MCF 10A (cell line): ENCODE measurements at regions not wholly inside any gene's neighbourhood (a gene's known extent, or its start where the extent isn't known, plus 50 kb on each side); places are given as distances from the start of the nearest gene placed in this dataset.
"Not testable (repeated sequence)": the region's sequence is repeated elsewhere in the genome, so short reads cannot be mapped to it uniquely, and the experiment has no call there.

Source experiments
- BruUV-seq: library from RNA; stranded (reverse); fragments of 400-500 nt; replicated peaks from 2 replicates; lab custom pipeline; 2021; lab: Mats Ljungman, UMichigan
- CTCF ChIA-PET: fragments of 300-600 bp; sonication (Branson Sonifier 250); formaldehyde crosslinking; extraction: SDS; loops from one replicate; lab custom pipeline; 2021; ENCODE audit warnings: antibody characterized with exemption, inconsistent platforms; lab: Yijun Ruan, JAX
- POLR2A ChIA-PET: fragments of 300-600, 350-650 bp; sonication (Branson Sonifier 250); formaldehyde crosslinking; extraction: SDS; loops from one replicate; lab custom pipeline; 2020; ENCODE audit warnings: antibody characterized with exemption, inconsistent platforms; lab: Yijun Ruan, JAX
- DNase-seq: peaks from one replicate; pipeline ENCODE4 v3.0.0-alpha.2; 2018; ENCODE audit not compliant: unreplicated experiment
- H3K27ac Mint-ChIP-seq: one replicate; pipeline ENCODE4 v1.8.0; 2022; ENCODE audit warnings: mild to moderate bottlenecking, low read depth, mixed read lengths; ENCODE audit not compliant: unreplicated experiment
- H3K27me3 Mint-ChIP-seq: one replicate; pipeline ENCODE4 v1.8.0; 2022; ENCODE audit warnings: mixed read lengths; ENCODE audit not compliant: insufficient read depth, unreplicated experiment
- H3K36me3 Mint-ChIP-seq: one replicate; pipeline ENCODE4 v1.8.0; 2022; ENCODE audit warnings: mild to moderate bottlenecking, moderate library complexity, mixed read lengths; ENCODE audit not compliant: insufficient read depth, unreplicated experiment
- H3K4me1 Mint-ChIP-seq: one replicate; pipeline ENCODE4 v1.8.0; 2022; ENCODE audit warnings: mixed read lengths; ENCODE audit not compliant: insufficient read depth, unreplicated experiment
- H3K4me3 Mint-ChIP-seq: one replicate; pipeline ENCODE4 v1.8.0; 2022; ENCODE audit warnings: mild to moderate bottlenecking, moderate library complexity, mixed read lengths; ENCODE audit not compliant: unreplicated experiment
- H3K9me3 Mint-ChIP-seq: one replicate; pipeline ENCODE4 v1.8.0; 2022; ENCODE audit warnings: mixed read lengths; ENCODE audit not compliant: unreplicated experiment
- intact Hi-C: fragments of 100-400 bp; cut with micrococcal nuclease; formaldehyde crosslinking; loops from 2 replicates; pipeline ENCODE4 v1.14.1; 2022
- TF ChIP-seq, protein P1 (sequence below): fragments of 200-600 bp; IDR thresholded peaks from one replicate; pipeline ENCODE4 v1.8.0; 2022; ENCODE audit warnings: antibody characterized with exemption, mild to moderate bottlenecking; ENCODE audit not compliant: unreplicated experiment

DNA sequence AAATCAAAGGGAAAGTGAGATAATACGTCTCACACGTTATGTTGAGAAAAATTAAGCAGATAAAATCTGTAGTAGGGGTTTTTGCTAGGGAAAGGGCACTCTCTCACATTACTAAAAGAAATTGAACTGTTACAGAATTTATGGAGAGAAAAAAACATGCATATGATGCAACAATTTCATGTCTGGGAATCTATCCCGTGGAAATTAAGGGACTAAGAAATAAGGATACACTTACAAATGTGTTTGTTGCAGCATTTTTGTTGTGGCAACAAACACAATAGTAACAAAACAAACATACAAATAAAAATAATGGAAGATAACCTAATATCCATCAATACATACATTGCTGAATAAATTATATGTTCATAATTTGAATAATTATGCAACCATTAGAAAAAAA lies 96.3 kb upstream of the ZBED5 start:
- peaks cover 9% of the 10 kb centered on the region for H3K9me3 Mint-ChIP-seq
- no peak for DNase-seq
- no TSS peak for BruUV-seq
- ChIA-PET CTCF (interaction anchor here (1.1 kb wide), 1 partner anchor 161 kb away, joined by 3 read pairs; no protein-coding TSS in a partner anchor), POLR2A (interaction anchor here (0.9 kb wide), 1 partner anchor 50 kb away, joined by 3 read pairs; no protein-coding TSS in a partner anchor)
- no peak overlapping the region for H3K27ac Mint-ChIP-seq
- H3K4me3 Mint-ChIP-seq, result no peak overlapping the region
- peaks cover 22% of the 10 kb centered on the region for H3K27me3 Mint-ChIP-seq
- no peaks in the 10 kb centered on the region for H3K36me3 Mint-ChIP-seq
- H3K4me1 Mint-ChIP-seq, result no peaks in the 10 kb centered on the region
- TF ChIP-seq, protein P1, sequence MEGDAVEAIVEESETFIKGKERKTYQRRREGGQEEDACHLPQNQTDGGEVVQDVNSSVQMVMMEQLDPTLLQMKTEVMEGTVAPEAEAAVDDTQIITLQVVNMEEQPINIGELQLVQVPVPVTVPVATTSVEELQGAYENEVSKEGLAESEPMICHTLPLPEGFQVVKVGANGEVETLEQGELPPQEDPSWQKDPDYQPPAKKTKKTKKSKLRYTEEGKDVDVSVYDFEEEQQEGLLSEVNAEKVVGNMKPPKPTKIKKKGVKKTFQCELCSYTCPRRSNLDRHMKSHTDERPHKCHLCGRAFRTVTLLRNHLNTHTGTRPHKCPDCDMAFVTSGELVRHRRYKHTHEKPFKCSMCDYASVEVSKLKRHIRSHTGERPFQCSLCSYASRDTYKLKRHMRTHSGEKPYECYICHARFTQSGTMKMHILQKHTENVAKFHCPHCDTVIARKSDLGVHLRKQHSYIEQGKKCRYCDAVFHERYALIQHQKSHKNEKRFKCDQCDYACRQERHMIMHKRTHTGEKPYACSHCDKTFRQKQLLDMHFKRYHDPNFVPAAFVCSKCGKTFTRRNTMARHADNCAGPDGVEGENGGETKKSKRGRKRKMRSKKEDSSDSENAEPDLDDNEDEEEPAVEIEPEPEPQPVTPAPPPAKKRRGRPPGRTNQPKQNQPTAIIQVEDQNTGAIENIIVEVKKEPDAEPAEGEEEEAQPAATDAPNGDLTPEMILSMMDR, result no peak
- intact Hi-C loops, result no loop called here

DNA sequence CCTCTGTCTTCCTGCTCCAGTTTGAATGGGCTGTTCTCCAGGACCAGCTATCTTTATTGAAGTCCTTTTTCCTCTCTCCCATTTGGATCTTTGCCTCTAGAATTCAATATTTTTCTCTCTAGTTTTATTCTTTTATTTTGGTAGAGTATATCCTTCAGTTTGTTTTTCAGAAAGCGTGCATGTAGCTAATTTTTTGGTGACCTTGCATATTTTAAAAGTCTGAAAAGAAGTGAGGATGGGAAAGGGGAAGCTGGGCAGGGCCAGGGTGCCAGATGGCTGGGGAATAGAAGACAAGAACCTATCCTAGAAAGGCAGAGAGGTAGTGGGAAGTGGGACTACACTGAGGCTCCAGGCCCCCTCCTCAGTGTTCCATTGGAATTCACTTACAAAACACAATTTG lies 95.0 kb upstream of the ZBED5 start:
- H3K27me3 Mint-ChIP-seq, result peaks cover 25% of the 10 kb centered on the region
- CTCF ChIA-PET, result interaction anchor here (0.6 to 0.8 kb wide), 3 partner anchors 22 to 125 kb away, joined by 3 to 4 read pairs (median 3); no protein-coding TSS in a partner anchor
- no peak overlapping the region for H3K27ac Mint-ChIP-seq

DNA sequence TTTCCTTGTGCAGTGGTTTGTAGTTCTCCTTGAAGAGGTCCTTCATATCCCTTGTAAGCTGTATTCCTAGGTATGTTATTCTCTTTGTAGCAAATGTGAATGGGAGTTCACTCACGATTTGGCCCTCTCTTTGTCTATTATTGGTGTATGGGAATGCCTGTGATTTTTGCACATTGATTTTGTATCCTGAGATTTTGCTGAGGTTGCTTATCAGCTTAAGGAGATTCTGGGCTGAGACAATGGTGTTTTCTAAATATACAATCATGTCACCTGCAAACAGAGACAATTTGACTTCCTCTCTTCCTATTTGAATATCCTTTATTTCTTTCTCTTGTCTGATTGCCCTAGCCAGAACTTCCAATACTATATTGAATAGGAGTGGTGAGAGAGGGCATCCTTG lies 90.1 kb upstream of the ZBED5 start:
- ChIA-PET POLR2A (interaction anchor here (1.2 kb wide), 1 partner anchor 14 kb away, joined by 4 read pairs; no protein-coding TSS in a partner anchor), CTCF (interaction anchor here (0.8 to 1.8 kb wide), 2 partner anchors 14 to 80 kb away, joined by 3 to 5 read pairs; no protein-coding TSS in a partner anchor)
- H3K4me3 Mint-ChIP-seq, H3K27ac Mint-ChIP-seq, DNase-seq, H3K9me3 Mint-ChIP-seq, H3K4me1 Mint-ChIP-seq, BruUV-seq, H3K36me3 Mint-ChIP-seq: not testable (repeated sequence)
- intact Hi-C loops, result loop anchor here (10.0 kb wide), 1 partner anchor 317 kb away; no protein-coding TSS in a partner anchor
- H3K27me3 Mint-ChIP-seq, result peaks cover 25% of the 10 kb centered on the region

More for the DNA sequence above, 95.0 kb upstream of the ZBED5 start:
- intact Hi-C loops, result no loop called here
- TF ChIP-seq, protein P1, result no peak
- Mint-ChIP-seq H3K4me1 (no peaks in the 10 kb centered on the region), H3K36me3 (no peaks in the 10 kb centered on the region), H3K9me3 (peaks cover 8% of the 10 kb centered on the region), H3K4me3 (no peak overlapping the region)
- BruUV-seq, result no TSS peak
- DNase-seq, result no peak
- POLR2A ChIA-PET, result no interaction called here

DNA sequence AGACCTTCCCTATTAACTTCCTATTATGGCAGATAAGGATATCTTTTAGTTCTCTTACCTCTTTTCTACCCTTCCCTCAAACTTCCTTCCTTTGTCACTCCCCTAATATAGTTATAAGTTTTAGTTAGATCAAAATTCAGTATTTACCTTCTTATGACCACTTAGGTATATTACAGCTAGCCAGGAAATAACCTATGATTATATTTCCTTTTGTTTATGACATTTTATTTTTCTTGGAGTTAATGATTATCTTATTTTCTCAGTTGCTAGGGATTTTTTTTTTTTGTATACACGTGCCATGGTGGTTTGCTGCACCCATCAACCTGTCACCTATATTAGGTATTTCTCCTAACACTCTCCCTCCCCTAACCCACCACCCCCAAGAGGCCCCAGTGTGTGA lies 88.2 kb upstream of the ZBED5 start:
- peaks cover 6% of the 10 kb centered on the region for H3K4me1 Mint-ChIP-seq
- TF ChIP-seq, protein P1, result no peak
- no peak overlapping the region for H3K4me3 Mint-ChIP-seq
- no TSS peak for BruUV-seq
- peaks cover 21% of the 10 kb centered on the region for H3K27me3 Mint-ChIP-seq
- H3K36me3 Mint-ChIP-seq, result no peaks in the 10 kb centered on the region
- H3K9me3 Mint-ChIP-seq, result peaks cover 8% of the 10 kb centered on the region
- POLR2A ChIA-PET, result interaction anchor here (0.6 kb wide), 1 partner anchor 457 kb away, joined by 3 read pairs; no protein-coding TSS in a partner anchor
- intact Hi-C loops, result loop anchor here (10.0 kb wide), 1 partner anchor 319 kb away; no protein-coding TSS in a partner anchor
- CTCF ChIA-PET, result interaction anchor here (0.7 kb wide), 1 partner anchor 975 kb away, joined by 3 read pairs; no protein-coding TSS in a partner anchor
- no peak for DNase-seq
- no peak overlapping the region for H3K27ac Mint-ChIP-seq
